Anterior cingulate cortex (tissue), 58 donors: ENCODE measurements at regions not wholly inside any gene's neighbourhood (a gene's known extent, or its start where the extent isn't known, plus 50 kb on each side); places are given as distances from the start of the nearest gene placed in this dataset.

Source experiments
- DNase-seq, 58 donors: peaks; one replicate each; lab custom pipeline; 2025; lab: John Stamatoyannopoulos, UW

DNA sequence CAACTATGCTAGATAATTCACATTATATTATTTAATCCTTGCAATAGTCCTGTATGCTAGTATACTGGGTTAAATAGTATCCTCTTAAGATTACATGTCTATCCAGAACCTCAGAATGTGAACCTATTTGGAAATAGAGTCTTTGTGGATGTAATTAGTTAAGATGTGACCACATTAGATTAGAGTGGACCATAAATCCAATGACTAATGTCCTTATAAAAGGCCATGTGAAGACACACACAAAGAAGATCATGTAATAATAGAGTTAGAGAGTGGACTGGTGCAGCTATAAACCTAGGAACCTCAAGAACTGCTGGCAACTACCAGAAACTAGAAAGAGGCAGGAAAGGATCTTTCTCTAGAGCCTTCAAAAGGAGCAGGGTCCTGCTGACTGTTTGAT lies 263.6 kb upstream of the PTGER4 start:
- DNase-seq = no peak

DNA sequence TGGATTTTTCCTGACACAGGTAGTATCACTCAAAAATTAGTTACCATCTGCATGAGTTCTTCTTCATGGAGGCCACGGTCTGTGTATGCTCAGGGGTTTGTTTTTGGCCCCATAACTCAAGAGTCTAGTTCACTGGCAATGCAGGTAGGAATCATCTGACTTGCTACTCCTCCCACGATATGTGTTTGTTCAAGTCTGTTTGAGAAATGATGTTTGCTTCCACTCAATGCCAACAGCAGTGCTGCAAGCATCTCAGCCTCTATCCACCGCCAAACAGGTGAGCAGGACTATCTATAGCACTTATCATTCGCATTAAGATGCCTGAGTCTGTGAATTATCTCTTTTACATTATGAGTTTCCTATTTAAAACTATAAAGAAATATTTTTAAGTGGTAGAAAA lies 264.8 kb upstream of the PTGER4 start:
- no peak for DNase-seq

- DNase-seq = no peak
These were observed 266.0 kb upstream of the PTGER4 start for GRCh38 chr5:40413743-40414142.

GRCh38 chr5:40412771-40413170 lies 266.9 kb upstream of the PTGER4 start:
- DNase-seq = no peak

- no peak for DNase-seq
These were observed 268.6 kb upstream of the PTGER4 start for GRCh38 chr5:40410964-40411635.

DNA sequence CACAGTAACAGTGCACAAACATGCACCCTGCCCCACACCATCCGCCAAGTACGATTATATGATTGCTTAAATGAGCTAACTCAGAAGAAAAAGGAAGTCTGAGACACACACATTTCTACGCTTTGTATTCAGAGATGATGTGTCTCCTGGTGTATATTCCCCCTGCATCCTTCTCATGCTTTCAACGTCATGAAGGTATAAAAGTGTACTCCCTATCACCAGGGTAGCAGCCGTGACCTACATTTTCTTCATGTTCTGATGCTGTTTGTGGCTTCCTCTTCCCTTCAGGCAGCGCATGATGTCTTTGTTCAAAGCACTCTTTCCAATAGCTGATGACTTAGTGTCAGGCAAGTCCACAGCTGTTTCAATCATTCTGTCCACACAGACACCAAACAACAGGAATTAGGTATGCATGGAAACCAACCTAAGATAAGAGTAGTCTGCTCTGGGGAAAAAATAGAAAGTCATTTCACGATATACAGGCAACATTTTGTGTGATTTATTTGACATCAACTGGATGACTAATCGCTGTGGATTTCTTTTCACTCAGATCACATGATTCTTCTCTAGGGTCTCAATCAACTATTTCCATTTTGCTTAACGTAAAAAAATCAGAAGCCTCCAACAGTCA lies 269.4 kb upstream of the PTGER4 start:
- DNase-seq = peak in 1 of 58 donors; percentile 34

DNA sequence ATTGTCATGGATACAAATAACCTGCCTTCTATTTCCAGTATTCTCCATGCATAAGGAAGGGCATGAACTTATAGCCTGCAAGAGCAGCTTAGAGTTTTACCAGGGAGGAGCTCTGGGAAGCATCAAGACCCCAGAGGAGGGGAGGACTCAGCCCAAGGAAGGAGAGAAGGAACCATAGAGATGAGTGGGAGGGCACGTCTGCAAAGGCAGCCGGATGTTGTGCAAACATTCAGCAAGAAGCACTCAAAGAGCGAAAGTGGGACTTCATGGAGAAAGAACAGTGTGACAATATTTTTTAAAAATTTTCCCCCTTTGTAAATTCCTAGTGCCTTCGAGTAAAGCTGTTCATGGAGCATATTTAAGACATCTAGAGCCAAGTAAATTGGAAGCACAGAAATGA lies 270.1 kb upstream of the PTGER4 start:
- no peak for DNase-seq

DNA sequence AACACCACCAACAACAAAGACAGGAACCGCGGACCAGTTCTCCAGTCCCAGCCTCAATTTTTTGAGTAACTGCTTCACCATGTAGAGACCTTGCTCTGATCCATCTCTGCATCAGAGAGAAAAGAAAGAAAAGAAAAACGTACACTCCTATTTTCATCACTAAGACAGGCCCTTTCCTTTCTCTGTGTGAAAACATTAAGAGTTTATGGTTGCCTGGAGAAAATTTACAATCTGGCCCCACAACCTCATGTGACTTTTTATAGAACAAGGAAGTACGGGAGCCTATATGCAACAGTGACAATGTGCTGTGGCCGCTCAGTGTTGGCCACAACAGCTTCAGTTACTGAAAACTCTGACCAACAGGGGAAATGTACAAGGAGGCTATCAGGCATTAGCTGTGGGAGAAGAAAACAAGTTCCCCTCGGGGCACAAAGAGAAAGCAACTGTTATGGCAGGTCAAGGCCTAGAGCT lies 272.9 kb upstream of the PTGER4 start:
- no peak for DNase-seq

DNA sequence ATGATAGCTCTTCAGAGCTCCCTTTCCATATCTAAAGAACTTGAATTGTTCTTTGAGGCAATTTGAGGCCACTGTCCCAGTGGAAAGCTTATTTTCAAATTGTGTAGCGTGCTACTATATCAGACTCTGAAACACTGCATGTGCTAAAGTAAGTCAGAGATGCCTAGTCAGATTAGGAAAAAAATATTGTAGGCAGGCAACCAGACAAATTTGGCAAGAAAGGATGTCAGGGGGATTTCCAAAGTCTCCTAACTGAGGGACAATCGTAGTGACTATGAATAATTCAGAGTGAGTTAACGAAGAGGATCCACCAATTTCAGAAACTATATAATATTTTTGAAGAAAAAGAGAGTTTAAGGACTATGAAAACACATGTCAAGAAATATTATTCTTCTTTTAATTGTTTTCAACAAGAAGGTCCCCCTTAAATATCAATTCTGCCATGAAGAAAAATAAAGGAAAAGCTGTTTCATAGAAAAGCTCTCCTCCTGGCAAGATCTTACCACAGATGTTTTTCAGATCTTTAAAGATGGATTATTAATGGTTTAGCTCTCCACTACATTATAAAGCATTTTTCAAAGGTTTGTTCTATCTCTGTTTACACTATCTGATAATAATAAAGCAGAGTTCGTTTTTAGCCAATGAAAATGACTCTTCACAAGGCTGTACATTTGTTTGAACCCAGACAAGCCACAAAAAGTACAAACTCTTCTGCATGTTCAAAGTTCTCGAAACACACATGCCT lies 273.5 kb upstream of the PTGER4 start:
- no peak for DNase-seq

- DNase-seq = no peak
These were observed 274.5 kb upstream of the PTGER4 start for GRCh38 chr5:40405230-40405629.

GRCh38 chr5:40404613-40405012 lies 275.1 kb upstream of the PTGER4 start:
- no peak for DNase-seq

DNA sequence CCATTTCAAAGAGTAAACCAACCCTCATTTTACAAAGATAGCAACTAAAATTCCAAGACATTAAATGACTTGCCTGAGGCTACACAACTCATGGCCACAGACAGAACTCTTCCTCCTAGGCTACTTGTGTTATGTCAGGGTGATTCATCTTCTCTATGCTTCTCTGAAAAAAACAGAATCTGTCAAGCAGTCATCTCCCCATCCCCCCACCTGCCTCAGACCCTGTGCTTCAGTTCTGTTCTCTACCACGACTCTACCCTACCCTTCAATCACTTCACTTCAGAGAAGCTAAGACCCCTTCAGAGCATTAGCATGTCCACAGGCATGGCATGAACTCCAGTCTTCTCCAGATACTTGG lies 277.7 kb upstream of the PTGER4 start:
- no peak for DNase-seq

GRCh38 chr5:40401284-40402006 lies 278.3 kb upstream of the PTGER4 start:
- no peak for DNase-seq

DNA sequence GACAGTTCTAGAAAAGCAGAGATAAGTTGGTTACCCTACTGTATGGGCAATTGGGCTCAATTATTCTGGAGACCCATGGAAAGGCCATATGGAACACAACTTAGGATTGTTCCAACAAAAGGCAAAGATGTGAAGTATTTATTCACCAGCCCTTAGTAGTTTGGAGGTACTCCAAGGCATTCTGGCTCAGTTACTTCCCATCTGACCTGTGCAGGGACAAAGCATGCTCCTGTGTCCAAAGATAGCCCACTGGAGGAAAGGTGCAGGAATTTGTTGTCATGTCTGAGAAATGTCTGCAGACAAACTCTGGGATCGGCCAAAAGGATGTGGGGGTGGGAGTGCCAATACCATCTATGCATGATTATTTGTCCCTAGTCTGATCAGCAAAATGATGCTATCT lies 279.5 kb upstream of the PTGER4 start:
- no peak for DNase-seq

- DNase-seq = no peak
These were observed 280.4 kb upstream of the PTGER4 start for GRCh38 chr5:40399349-40399748.

GRCh38 chr5:40397976-40398375 lies 281.7 kb upstream of the PTGER4 start:
- DNase-seq = no peak

DNA sequence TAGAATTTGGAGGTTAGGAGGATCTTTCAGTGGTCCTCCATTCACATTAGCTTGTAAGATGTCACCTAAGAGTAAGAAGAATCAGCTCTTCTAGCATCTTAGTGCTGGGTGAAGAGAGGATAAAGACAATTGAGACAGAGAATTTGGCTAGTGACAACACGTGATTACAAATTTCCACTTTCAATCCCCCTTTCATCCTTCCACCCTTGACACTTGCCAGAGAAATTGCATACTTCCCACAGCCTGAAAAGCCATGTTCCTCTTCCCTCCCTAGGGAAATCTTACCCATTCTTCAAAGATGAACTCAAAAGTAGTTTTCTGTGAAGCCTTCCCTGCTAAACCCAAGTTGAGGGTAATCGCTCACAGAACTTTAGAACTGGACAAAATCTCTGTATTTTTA lies 282.6 kb upstream of the PTGER4 start:
- no peak for DNase-seq

DNA sequence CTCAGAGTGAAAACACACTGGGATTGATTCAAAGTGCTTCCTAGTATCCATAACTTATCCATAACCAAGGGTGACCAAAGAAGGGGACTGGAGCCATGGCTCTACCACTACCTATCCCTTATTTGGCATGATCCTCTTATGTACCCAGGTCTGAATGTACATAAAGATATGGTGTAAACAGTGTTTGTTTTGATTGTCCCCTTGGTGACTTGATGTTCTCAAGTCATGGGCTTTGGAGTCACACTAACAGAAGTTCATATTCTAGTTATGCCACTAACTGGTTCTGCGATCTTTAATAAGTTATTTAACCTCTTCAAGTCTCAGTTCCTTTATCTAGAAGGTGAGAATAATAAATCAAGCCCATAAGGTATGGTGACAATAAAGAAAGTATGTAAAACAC lies 283.4 kb upstream of the PTGER4 start:
- DNase-seq = no peak

DNA sequence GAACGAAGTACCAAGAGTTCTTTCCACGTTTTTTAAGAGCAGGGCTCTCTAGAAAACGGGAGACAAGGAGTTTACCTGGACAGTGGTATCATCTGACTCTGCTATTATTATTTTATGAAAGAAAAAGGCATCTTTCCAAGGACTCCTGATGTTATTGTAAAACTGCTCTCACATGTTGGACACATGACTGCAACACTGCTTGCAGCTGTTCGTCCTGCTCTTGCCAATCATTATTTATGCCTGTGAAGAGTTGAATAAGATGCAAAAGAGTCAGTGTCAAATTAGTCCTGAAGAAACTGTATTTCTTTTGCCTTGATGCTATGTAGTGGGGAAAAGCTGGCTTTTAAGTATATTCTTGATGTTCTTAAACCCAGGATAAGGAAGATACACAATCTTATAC lies 284.5 kb upstream of the PTGER4 start:
- no peak for DNase-seq

GRCh38 chr5:40394698-40395097 lies 285.0 kb upstream of the PTGER4 start:
- no peak for DNase-seq

DNA sequence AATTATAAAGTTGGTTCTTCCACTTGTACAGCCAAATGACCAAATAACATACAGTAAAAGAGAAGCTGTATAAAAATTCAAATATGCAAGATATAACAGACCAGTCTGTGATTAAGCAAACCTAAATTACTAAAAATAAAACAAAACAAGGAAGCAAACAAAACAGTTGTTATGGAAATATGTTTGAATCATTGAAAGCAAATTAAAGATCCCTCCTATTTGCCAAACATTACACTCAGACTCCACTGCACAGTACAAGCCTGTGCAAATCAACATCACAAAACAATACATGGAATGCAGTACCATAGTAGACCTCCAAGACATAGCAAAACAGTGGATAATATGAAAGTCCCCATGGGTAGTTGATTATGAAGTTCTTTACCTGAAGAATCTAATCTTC lies 288.1 kb upstream of the PTGER4 start:
- no peak for DNase-seq
